ENCODE measurements at regions not wholly inside any gene's neighbourhood (a gene's known extent, or its start where the extent isn't known, plus 50 kb on each side); places are given as distances from the start of the nearest gene placed in this dataset.

GRCh38 chr5:106876298-106876622 lies 794.5 kb downstream of the EFNA5 start:
- WGBS, 2 experiments (ENCODE audit: extremely low coverage in 2 of 2, insufficient read length in 1 of 2) = 83% methylated on average over 4 of the region's 6 CpGs; no CpG with 5 or more reads in 1 of the 2 experiments
- Histone ChIP-seq H3K36me3 (ENCODE audit: control insufficient read depth, insufficient read depth, low read length) (no peaks in the 10 kb centered on the region), H2AK9ac (replicated peaks; ENCODE audit: low read depth, low read length, poor library complexity) (no peak overlapping the region), H3K4me2 (ENCODE audit: low read depth, low read length) (no peak overlapping the region), H4K20me1 (ENCODE audit: insufficient read depth, low read length) (no peaks in the 10 kb centered on the region), H3K4me3 (ENCODE audit: insufficient read depth, low read depth, low read length) (no peak overlapping the region), H3K9me3 (ENCODE audit: control insufficient read depth, insufficient read depth, low read length) (no peaks in the 10 kb centered on the region), H4K5ac (ENCODE audit: low read depth, low read length) (no peak overlapping the region), H3K4ac (ENCODE audit: low read depth, low read length) (no peak overlapping the region), H3K9me1 (ENCODE audit: insufficient read depth, low read length) (no peaks in the 10 kb centered on the region), H3K27me3 (ENCODE audit: control insufficient read depth, insufficient read depth, low read length) (no peaks in the 10 kb centered on the region), H2BK20ac (ENCODE audit: low read depth, low read length) (no peak overlapping the region), H4K8ac (ENCODE audit: low read depth in 2 of 2, low read length in 2 of 2) (no peak overlapping the region), H2AK5ac (ENCODE audit: low read depth, low read length) (no peak overlapping the region), H3K79me1 (ENCODE audit: low read depth in 1 of 2, low read length in 2 of 2) (no peaks in the 10 kb centered on the region), H2BK5ac (ENCODE audit: low read depth, low read length, poor library complexity, severe bottlenecking) (no peak overlapping the region), H4K91ac (ENCODE audit: insufficient read depth, low read depth, low read length) (no peak overlapping the region), H3K56ac (ENCODE audit: extremely low read depth, insufficient read depth, low read length) (no peak overlapping the region), H2AFZ (replicated peaks; ENCODE audit: low read length, poor library complexity) (no peak overlapping the region), H3K27ac (ENCODE audit: insufficient read depth, low read length) (no peak overlapping the region), H3K23ac (ENCODE audit: low read depth, low read length) (no peak overlapping the region), H2BK120ac (ENCODE audit: low read depth, low read length) (no peak overlapping the region), H3K4me1 (ENCODE audit: control insufficient read depth, insufficient read depth, low read length) (no peaks in the 10 kb centered on the region), H3K14ac (replicated peaks; ENCODE audit: low read depth, low read length) (no peak overlapping the region), H2BK15ac (ENCODE audit: low read depth, low read length) (no peak overlapping the region), H3K9ac (ENCODE audit: low read depth, low read length) (no peak overlapping the region), H3K18ac (ENCODE audit: low read depth, low read length) (no peak overlapping the region)
- ATAC-seq (ENCODE audit: low read depth) (no peak), DNase-seq (no peak)
- intact Hi-C loops (cut with micrococcal nuclease) = loop anchor here (5.0 kb wide), 2 partner anchors 609 to 796 kb away; partner anchors contain the start of gene EFNA5
- no TSS peak for BruUV-seq (replicated peaks)
- ChIA-PET CTCF (no interaction called here), POLR2A (ENCODE audit: unreplicated experiment) (no interaction called here)
- no peak for TF ChIP-seq MAZ (IDR thresholded peaks at IDR 0.05; ENCODE audit: borderline replicate concordance, low read depth, low read length)
- no peak for TF ChIP-seq MXI1 (IDR thresholded peaks at IDR 0.05; ENCODE audit: borderline replicate concordance, low read depth, low read length)
- no peak for TF ChIP-seq MAFK (IDR thresholded peaks at IDR 0.05; ENCODE audit: low read depth, low read length)
- no peak for TF ChIP-seq BHLHE40 (IDR thresholded peaks at IDR 0.05; ENCODE audit: low read depth, low read length)
- no peak for TF ChIP-seq SMC3 (IDR thresholded peaks at IDR 0.05; ENCODE audit: low read depth, low read length)
- TF ChIP-seq CTCF (conservative IDR thresholded peaks at IDR 0.05; ENCODE audit: low read depth, low read length) = no peak
- no peak for TF ChIP-seq CHD1 (IDR thresholded peaks at IDR 0.05; ENCODE audit: low read depth, low read length)
- no peak for TF ChIP-seq POLR2A (IDR thresholded peaks at IDR 0.05; ENCODE audit: low read depth, low read length)
- no peak for TF ChIP-seq FOS (IDR thresholded peaks at IDR 0.05; ENCODE audit: low read depth, low read length)
- no peak for TF ChIP-seq RCOR1 (IDR thresholded peaks at IDR 0.05; ENCODE audit: insufficient replicate concordance, low read length)
- TF ChIP-seq RFX5 (IDR thresholded peaks at IDR 0.05; ENCODE audit: low read depth, low read length) = no peak
- no peak for TF ChIP-seq ELK1 (IDR thresholded peaks at IDR 0.05; ENCODE audit: borderline replicate concordance, low read depth, low read length)
- no peak for TF ChIP-seq RAD21 (IDR thresholded peaks at IDR 0.05; ENCODE audit: low read length)
- in situ Hi-C loops (cut with MboI; ENCODE audit: low sequenced_read_pairs) = no loop called here
- dilution Hi-C loops (cut with HindIII; ENCODE audit: low sequenced_read_pairs, unreplicated experiment) = no loop called here

Data from IMR-90 (cell line).